GM08714 (cell line): ENCODE measurements at regions not wholly inside any gene's neighbourhood (a gene's known extent, or its start where the extent isn't known, plus 50 kb on each side); places are given as distances from the start of the nearest gene placed in this dataset.
"Not testable (repeated sequence)": the region's sequence is repeated elsewhere in the genome, so short reads cannot be mapped to it uniquely, and the experiment has no call there.

Experiments used
- H3K4me3 ChIP-seq: fragments of 200-500 bp; sonication (Bioruptor generic); 2 replicates; pipeline ENCODE4 v1.5.1; 2014; ENCODE audit warnings: mild to moderate bottlenecking, low read length, inconsistent platforms
- ZNF274 ChIP-seq: IDR thresholded peaks from 2 replicates; pipeline ENCODE4 v1.6.1; 2012; ENCODE audit warnings: mild to moderate bottlenecking, low read depth, low read length

DNA sequence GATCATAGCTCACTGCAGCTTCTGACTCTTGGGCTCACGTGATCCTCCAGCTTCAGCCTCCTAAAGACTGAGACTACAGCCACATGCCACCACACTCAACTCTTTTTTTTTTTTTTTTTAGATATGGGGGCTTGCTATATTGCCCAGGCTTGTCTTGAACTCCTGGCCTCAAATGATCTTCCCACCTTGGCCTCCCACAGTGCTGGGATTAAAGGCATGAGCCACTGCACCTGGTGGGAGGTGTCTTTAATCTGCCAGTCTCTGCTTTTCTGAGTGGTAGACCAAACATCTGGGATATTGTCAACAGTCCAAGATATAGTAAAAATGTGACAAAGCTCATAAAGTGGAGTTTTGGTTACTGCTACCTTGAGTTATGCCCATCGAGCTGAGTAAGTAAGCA is 104.9 kb upstream of the FOXP2 start:
- TF ChIP-seq ZNF274: no peak
- H3K4me3 ChIP-seq: no peak overlapping the region

DNA sequence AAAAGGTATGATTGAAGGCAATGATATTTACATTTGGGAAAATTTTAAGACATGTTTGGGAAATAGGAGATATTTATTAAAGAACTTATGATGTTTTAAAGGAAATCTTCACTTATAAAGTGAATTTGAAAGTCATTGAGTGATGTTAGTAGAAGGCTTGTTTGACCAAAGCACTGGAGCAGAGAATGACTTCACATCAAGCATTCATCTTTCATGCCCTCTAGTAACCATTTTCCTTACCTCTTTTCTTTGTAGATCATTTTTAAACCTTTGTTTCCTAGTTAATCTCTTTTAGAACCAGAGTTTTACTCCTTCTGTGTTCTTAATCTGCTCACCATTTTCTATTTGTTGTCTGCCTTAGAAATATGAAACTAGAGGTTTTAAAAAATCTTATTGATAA is 111.3 kb upstream of the FOXP2 start:
- H3K4me3 ChIP-seq: no peak overlapping the region
- TF ChIP-seq ZNF274: no peak

DNA sequence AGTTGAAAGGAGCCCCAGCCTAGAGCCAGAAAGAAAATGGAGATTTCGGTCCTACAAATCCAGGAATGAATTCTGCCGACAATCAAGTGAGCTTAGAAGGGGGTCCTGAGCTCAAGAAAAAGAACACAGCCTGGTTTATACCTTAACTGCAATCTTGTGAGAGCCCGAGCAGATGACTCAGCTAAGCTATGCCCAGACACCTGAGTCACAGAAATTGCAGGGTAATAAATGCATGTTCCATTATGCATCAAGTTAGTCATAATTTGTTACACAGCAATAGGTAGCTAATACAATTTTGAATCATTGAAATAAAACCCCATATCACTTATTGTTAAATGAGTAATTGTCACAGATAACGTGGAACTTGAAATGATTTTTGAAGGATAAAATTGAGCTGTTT is 111.8 kb upstream of the FOXP2 start:
- TF ChIP-seq ZNF274: no peak
- H3K4me3 ChIP-seq: no peak overlapping the region

DNA sequence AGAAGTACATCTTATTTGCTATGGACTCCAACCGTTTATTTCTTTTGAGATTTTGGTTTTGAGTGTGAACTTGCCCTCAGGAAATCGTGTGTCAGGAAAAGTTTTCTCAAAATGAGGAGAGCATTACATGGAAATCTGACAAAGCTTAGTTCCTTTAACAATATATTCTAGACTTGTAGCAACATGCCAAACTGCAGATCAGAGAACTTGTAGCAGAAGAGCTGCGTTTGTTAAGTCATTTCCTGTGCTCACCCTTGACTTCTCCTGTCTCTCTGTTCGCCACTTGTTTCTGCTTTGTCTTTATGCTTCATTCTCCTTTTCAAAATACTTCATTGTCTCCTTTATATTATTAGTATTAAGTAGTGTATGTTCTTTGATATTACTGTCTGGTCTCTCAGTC is 116.6 kb upstream of the FOXP2 start:
- no peak for TF ChIP-seq ZNF274
- H3K4me3 ChIP-seq: no peak overlapping the region

DNA sequence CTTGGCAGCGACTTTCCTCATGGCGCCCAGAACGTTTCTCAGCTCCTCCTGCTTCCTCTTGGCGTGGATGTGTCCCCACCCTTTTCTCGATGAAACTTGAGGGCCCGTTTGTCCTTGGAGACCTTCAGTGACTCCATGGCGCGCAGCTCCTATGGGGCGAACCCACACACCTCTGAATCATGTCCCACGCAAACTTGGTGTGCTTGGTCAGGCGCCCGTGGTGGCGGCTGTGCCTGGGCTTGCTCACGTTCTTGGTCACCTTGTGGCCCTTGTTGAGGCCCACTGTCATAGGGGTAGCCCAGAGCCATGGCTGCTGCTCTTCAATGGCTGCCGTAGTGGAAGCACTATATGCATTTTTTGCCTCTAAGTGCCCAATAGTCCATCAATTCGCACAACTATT is 117.5 kb upstream of the FOXP2 start:
- TF ChIP-seq ZNF274: no peak

GRCh38 chr7:114295522-114295921 is 119.1 kb upstream of the FOXP2 start:
- H3K4me3 ChIP-seq: no peak overlapping the region
- TF ChIP-seq ZNF274: no peak

More for the DNA sequence above, 117.5 kb upstream of the FOXP2 start:
- H3K4me3 ChIP-seq: no peak overlapping the region

GRCh38 chr7:114294036-114294435 is 120.6 kb upstream of the FOXP2 start:
- H3K4me3 ChIP-seq: no peak overlapping the region
- no peak for TF ChIP-seq ZNF274

GRCh38 chr7:114293289-114294012 is 121.2 kb upstream of the FOXP2 start:
- no peak overlapping the region for H3K4me3 ChIP-seq
- TF ChIP-seq ZNF274: no peak

- no peak for TF ChIP-seq ZNF274
- no peak overlapping the region for H3K4me3 ChIP-seq
Measured at GRCh38 chr7:114279901-114280300, 134.7 kb upstream of the FOXP2 start.

DNA sequence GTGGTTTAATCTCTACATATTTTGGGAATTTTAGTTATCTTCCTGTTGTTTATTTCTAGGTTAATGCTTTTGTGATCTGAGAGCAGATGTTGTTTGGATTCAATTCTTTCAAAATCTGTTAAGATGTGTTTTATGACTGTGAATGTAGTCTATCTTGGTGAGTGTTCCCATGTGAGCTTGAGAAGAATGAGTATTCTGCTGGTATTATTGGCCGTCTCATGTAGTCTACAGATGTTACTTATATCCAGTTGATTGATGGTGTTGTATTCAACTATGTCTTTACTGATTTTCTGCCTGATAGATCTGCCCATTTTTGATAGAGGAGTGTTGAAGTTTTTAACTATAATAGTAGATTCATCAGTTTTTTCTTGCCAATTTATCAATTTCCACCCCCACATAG is 141.4 kb upstream of the FOXP2 start:
- TF ChIP-seq ZNF274: no peak
- no peak overlapping the region for H3K4me3 ChIP-seq

DNA sequence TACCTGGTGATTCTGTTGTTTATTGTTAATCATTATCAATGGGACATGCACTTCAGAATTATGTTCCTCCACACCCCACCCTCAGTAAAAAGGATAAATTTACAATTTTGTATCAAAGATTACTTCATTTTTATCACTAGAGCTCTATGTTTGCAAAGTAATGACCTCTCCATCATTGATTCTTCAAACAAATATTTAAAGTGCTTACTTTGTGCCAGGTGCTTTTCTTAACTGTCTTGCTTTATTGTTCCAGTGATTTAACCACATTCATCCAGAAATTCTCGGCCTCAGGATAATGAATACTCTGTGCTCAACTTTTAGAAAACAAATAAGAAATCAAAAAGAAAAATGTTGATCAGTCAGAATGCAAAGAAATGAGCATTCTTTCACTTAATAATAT is 144.9 kb upstream of the FOXP2 start:
- no peak for TF ChIP-seq ZNF274
- no peak overlapping the region for H3K4me3 ChIP-seq

GRCh38 chr7:114267550-114267949 is 147.1 kb upstream of the FOXP2 start:
- H3K4me3 ChIP-seq: not testable (repeated sequence)

DNA sequence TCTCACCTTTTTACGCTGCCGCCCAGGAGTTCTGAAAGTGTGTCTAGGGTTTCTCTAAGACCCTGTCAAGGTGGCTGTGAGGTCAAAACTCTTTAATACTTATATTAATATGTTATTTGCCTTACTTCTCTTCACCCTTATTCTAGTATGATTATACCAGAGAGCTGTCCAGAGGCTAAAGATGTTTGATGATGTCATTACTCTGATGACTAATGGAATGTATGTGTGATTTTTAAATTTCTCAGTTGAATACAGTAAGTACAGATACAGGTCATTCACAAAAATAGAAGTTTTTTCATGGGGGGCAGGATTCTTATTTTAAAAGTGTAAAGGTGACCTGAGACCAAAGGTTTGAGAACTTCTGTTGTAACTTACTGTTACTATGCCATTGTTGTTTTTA is 150.6 kb upstream of the FOXP2 start:
- no peak overlapping the region for H3K4me3 ChIP-seq

DNA sequence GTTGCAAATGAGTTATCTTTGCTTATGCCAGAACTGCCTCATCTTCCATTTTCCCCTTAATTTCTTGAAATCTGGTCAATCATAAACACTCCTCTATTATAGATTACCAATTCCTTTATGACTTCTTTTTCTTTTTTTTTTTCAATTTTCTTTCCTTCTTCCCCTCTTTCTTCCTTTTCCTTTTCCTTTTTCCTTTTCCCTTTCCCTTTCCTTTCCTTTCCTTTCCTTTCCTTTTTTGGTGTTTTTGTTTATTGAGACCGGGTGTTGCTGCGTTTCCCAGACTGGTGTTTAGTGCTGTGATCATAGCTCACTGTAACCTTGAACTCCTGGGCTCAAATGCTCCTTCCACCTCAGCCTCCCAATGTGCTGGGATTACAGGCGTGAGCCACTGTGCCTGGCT is 151.4 kb upstream of the FOXP2 start:
- no peak for TF ChIP-seq ZNF274
- no peak overlapping the region for H3K4me3 ChIP-seq

More for the DNA sequence above, 150.6 kb upstream of the FOXP2 start:
- TF ChIP-seq ZNF274: no peak

DNA sequence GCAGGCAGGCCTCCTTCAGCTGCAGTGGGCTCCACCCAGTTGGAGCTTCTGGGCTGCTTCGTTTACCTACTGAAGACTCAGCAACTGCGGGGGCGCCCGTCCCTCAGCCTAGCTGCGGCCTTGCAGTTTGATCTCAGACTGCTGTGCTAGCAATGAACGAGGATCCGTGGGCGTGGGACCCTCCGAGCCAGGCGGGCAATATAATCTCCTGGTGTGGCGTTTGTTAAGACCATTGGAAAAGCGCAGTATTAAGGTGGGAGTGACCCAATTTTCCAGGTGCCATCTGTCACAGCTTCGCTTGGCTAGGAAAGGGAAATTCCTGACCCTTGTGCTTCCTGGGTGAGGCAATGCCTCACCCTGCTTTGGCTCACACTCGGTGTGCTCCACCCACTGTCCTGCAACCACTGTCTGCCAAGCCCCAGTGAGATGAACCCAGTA is 159.2 kb upstream of the FOXP2 start:
- H3K4me3 ChIP-seq: no peak overlapping the region
- no peak for TF ChIP-seq ZNF274

GRCh38 chr7:114243646-114244045 is 171.0 kb upstream of the FOXP2 start:
- no peak overlapping the region for H3K4me3 ChIP-seq
- no peak for TF ChIP-seq ZNF274
